Gastroesophageal sphincter (tissue), 3 donors: ENCODE measurements at regions not wholly inside any gene's neighbourhood (a gene's known extent, or its start where the extent isn't known, plus 50 kb on each side); places are given as distances from the start of the nearest gene placed in this dataset.

Source experiments
- CTCF ChIP-seq, 4 experiments: fragments of 200-600 bp in 2 of 4; fragments of 450-650 bp in 2 of 4; sonication (generic) in 1 of 4; IDR thresholded peaks; one replicate each; pipeline ENCODE4 v1.5.1; 2017 to 2019; ENCODE audit warnings: antibody characterized with exemption in 4 of 4, mild to moderate bottlenecking in 2 of 4, moderate library complexity in 2 of 4
- POLR2A ChIP-seq, 2 donors: fragments of 450-650 bp; IDR thresholded peaks; one replicate each; pipeline ENCODE4 v1.6.1; 2017; ENCODE audit warnings: antibody characterized with exemption in 2 of 2, mild to moderate bottlenecking in 2 of 2, moderate library complexity in 1 of 2

- TF ChIP-seq POLR2A (IDR thresholded peaks at IDR 0.05) = no peak
- no peak for TF ChIP-seq CTCF (IDR thresholded peaks at IDR 0.05)
These were observed 156.0 kb downstream of the PCDH18 start for GRCh38 chr4:137376312-137376711.
